ENCODE measurements at regions not wholly inside any gene's neighbourhood (a gene's known extent, or its start where the extent isn't known, plus 50 kb on each side); places are given as distances from the start of the nearest gene placed in this dataset.

DNA sequence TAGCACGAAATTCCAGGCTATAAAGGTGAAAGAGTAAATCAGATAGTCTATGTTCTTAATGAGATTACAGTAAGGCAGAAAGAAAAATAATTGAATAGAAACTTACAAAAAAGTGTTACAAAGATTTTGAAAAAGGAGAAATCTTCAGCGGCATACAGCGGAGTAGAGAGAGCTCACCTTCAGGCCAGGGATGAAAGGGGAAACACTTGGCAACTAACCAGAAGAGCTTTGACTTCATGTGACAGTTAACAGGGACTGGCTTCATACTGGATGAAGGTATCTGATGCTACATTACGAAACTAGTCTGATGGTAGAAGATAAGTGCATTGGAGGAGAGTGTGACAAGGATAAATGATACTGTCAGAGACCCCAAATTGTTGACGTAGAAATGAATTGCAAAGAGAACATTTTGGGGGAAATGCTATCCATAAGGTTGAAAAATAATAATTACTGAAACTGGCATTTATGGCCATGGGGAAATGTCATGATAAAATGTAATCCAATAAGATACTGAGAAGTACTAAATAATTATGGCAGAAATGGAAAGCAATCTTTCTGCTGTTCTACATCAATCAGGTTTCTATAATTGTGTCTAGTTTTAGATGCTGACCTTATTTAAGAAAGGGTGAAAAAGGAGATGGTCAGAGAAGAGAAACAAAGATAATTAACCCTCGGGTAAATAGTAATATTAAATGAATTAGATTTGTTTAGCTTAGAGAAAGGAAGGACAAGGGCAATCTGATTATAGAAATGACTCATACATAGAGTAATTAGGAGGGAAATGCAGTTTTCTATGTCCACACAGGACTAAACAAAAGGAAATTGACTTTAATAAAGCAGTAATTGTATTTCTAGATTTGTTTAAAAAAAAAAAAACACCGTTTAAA is 808.7 kb downstream of the NCAM2 start:
- DNase-seq (ENCODE audit: low spot score) (no peak), ATAC-seq (ENCODE audit: low FRiP score) (no peak)
- TF ChIP-seq, protein P1, sequence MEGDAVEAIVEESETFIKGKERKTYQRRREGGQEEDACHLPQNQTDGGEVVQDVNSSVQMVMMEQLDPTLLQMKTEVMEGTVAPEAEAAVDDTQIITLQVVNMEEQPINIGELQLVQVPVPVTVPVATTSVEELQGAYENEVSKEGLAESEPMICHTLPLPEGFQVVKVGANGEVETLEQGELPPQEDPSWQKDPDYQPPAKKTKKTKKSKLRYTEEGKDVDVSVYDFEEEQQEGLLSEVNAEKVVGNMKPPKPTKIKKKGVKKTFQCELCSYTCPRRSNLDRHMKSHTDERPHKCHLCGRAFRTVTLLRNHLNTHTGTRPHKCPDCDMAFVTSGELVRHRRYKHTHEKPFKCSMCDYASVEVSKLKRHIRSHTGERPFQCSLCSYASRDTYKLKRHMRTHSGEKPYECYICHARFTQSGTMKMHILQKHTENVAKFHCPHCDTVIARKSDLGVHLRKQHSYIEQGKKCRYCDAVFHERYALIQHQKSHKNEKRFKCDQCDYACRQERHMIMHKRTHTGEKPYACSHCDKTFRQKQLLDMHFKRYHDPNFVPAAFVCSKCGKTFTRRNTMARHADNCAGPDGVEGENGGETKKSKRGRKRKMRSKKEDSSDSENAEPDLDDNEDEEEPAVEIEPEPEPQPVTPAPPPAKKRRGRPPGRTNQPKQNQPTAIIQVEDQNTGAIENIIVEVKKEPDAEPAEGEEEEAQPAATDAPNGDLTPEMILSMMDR (IDR thresholded peaks at IDR 0.05) = no peak

GRCh38 chr21:21807598-21807903 is 809.3 kb downstream of the NCAM2 start:
- ATAC-seq (ENCODE audit: low FRiP score) = no peak
- TF ChIP-seq, protein P1 (IDR thresholded peaks at IDR 0.05) = no peak

DNA sequence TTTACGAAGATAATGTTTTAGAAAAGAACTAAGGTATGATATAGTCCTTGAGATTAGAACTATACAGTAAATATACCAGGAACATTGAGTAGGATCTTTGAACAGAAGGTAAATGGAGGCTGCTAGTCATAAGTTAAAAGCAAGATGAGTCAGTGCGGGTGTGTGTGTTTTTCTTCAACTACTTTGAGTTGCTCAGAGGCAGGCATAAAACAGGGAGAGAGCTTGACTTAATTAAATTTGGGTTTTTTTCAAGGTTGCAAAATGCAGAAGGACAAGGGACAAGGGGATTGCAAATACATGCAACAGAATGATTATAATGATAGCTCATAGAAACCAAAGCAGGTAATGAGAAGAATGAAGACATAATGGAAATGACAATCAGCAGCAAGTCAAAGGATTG is 815.1 kb downstream of the NCAM2 start:
- ATAC-seq (ENCODE audit: low FRiP score) (no peak), DNase-seq (ENCODE audit: low spot score) (no peak)
- TF ChIP-seq, protein P1 (IDR thresholded peaks at IDR 0.05) = no peak

More at GRCh38 chr21:21807598-21807903, 809.3 kb downstream of the NCAM2 start:
- DNase-seq (ENCODE audit: low spot score) = no peak

- DNase-seq (ENCODE audit: low spot score) (no peak), ATAC-seq (ENCODE audit: low FRiP score) (no peak)
- TF ChIP-seq, protein P1 (IDR thresholded peaks at IDR 0.05) = no peak
Measured at GRCh38 chr21:21813934-21814333, 815.7 kb downstream of the NCAM2 start.

DNA sequence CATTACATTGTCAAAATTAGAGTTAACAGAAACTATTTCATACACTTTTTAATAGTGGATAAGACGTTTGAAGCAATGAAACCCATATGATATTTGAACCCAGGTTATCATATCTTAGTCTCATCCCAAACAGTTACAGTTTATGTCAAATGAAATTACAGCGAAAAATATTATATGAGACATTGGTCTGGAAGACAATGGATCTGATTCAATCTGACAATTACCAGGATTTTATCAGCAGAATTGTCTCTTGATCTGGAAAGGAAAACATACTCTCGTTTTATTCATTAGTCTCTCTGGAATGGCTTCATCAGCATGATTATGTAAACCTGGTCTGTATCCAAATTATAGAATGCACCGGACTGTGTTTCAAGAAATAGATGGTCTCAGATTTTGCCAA is 818.6 kb downstream of the NCAM2 start:
- DNase-seq (ENCODE audit: low spot score) = no peak

GRCh38 chr21:21818898-21819297 is 820.7 kb downstream of the NCAM2 start:
- ATAC-seq (ENCODE audit: low FRiP score) = no peak
- no peak for DNase-seq (ENCODE audit: low spot score)
- TF ChIP-seq, protein P1 (IDR thresholded peaks at IDR 0.05) = no peak

More for the DNA sequence above, 818.6 kb downstream of the NCAM2 start:
- ATAC-seq (ENCODE audit: low FRiP score) = no peak
- TF ChIP-seq, protein P1 (IDR thresholded peaks at IDR 0.05) = no peak

GRCh38 chr21:21828130-21828529 is 829.9 kb downstream of the NCAM2 start:
- ATAC-seq (ENCODE audit: low FRiP score) (no peak), DNase-seq (ENCODE audit: low spot score) (no peak)
- TF ChIP-seq, protein P1 (IDR thresholded peaks at IDR 0.05) = no peak
